ENCODE measurements at regions not wholly inside any gene's neighbourhood (a gene's known extent, or its start where the extent isn't known, plus 50 kb on each side); places are given as distances from the start of the nearest gene placed in this dataset.

DNA sequence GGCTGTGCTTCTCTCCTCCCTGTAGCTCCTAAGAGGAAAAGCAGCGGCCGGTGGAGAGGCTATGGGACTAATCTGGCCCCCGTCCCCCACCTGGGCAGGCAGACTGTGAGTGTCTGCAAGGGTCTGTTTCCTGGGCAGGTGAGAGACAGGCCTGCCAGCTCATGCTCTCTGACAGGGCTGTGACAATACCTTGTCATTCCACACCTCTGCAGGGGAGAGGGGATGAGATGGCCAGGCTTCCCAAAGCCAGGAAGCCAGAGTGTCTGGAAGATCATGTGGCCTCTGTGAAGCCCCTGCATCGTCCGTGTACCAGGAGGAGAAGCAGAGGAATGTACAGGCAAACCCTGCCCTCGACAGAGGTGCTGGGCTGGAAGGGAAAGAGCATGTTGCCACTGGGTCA, 142.5 kb upstream of the GATA6 start:
- TF ChIP-seq, protein P1, sequence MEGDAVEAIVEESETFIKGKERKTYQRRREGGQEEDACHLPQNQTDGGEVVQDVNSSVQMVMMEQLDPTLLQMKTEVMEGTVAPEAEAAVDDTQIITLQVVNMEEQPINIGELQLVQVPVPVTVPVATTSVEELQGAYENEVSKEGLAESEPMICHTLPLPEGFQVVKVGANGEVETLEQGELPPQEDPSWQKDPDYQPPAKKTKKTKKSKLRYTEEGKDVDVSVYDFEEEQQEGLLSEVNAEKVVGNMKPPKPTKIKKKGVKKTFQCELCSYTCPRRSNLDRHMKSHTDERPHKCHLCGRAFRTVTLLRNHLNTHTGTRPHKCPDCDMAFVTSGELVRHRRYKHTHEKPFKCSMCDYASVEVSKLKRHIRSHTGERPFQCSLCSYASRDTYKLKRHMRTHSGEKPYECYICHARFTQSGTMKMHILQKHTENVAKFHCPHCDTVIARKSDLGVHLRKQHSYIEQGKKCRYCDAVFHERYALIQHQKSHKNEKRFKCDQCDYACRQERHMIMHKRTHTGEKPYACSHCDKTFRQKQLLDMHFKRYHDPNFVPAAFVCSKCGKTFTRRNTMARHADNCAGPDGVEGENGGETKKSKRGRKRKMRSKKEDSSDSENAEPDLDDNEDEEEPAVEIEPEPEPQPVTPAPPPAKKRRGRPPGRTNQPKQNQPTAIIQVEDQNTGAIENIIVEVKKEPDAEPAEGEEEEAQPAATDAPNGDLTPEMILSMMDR (IDR thresholded peaks at IDR 0.05): no peak
- TF ChIP-seq POLR2A (IDR thresholded peaks at IDR 0.05): no peak

All from thyroid gland (tissue), 4 donors.